H1 (cell line): ENCODE measurements at regions not wholly inside any gene's neighbourhood (a gene's known extent, or its start where the extent isn't known, plus 50 kb on each side); places are given as distances from the start of the nearest gene placed in this dataset.

Experiments used
- GTF2F1 ChIP-seq: IDR thresholded peaks from 2 replicates; pipeline ENCODE4 v1.6.1; 2012; ENCODE audit warnings: low read depth, low read length, improper control_type of control experiment, borderline replicate concordance
- SP1 ChIP-seq: IDR thresholded peaks from 2 replicates; pipeline ENCODE4 v1.6.1; 2011; ENCODE audit warnings: low read depth, low read length
- TF ChIP-seq, protein P1 (sequence below): fragments of 300-600 bp; sonication (generic); IDR thresholded peaks from 2 replicates; pipeline ENCODE4 v1.7.1; 2012; ENCODE audit warnings: low read length, moderate library complexity, mild to moderate bottlenecking, inconsistent platforms; ENCODE audit not compliant: insufficient replicate concordance

- TF ChIP-seq, protein P1, sequence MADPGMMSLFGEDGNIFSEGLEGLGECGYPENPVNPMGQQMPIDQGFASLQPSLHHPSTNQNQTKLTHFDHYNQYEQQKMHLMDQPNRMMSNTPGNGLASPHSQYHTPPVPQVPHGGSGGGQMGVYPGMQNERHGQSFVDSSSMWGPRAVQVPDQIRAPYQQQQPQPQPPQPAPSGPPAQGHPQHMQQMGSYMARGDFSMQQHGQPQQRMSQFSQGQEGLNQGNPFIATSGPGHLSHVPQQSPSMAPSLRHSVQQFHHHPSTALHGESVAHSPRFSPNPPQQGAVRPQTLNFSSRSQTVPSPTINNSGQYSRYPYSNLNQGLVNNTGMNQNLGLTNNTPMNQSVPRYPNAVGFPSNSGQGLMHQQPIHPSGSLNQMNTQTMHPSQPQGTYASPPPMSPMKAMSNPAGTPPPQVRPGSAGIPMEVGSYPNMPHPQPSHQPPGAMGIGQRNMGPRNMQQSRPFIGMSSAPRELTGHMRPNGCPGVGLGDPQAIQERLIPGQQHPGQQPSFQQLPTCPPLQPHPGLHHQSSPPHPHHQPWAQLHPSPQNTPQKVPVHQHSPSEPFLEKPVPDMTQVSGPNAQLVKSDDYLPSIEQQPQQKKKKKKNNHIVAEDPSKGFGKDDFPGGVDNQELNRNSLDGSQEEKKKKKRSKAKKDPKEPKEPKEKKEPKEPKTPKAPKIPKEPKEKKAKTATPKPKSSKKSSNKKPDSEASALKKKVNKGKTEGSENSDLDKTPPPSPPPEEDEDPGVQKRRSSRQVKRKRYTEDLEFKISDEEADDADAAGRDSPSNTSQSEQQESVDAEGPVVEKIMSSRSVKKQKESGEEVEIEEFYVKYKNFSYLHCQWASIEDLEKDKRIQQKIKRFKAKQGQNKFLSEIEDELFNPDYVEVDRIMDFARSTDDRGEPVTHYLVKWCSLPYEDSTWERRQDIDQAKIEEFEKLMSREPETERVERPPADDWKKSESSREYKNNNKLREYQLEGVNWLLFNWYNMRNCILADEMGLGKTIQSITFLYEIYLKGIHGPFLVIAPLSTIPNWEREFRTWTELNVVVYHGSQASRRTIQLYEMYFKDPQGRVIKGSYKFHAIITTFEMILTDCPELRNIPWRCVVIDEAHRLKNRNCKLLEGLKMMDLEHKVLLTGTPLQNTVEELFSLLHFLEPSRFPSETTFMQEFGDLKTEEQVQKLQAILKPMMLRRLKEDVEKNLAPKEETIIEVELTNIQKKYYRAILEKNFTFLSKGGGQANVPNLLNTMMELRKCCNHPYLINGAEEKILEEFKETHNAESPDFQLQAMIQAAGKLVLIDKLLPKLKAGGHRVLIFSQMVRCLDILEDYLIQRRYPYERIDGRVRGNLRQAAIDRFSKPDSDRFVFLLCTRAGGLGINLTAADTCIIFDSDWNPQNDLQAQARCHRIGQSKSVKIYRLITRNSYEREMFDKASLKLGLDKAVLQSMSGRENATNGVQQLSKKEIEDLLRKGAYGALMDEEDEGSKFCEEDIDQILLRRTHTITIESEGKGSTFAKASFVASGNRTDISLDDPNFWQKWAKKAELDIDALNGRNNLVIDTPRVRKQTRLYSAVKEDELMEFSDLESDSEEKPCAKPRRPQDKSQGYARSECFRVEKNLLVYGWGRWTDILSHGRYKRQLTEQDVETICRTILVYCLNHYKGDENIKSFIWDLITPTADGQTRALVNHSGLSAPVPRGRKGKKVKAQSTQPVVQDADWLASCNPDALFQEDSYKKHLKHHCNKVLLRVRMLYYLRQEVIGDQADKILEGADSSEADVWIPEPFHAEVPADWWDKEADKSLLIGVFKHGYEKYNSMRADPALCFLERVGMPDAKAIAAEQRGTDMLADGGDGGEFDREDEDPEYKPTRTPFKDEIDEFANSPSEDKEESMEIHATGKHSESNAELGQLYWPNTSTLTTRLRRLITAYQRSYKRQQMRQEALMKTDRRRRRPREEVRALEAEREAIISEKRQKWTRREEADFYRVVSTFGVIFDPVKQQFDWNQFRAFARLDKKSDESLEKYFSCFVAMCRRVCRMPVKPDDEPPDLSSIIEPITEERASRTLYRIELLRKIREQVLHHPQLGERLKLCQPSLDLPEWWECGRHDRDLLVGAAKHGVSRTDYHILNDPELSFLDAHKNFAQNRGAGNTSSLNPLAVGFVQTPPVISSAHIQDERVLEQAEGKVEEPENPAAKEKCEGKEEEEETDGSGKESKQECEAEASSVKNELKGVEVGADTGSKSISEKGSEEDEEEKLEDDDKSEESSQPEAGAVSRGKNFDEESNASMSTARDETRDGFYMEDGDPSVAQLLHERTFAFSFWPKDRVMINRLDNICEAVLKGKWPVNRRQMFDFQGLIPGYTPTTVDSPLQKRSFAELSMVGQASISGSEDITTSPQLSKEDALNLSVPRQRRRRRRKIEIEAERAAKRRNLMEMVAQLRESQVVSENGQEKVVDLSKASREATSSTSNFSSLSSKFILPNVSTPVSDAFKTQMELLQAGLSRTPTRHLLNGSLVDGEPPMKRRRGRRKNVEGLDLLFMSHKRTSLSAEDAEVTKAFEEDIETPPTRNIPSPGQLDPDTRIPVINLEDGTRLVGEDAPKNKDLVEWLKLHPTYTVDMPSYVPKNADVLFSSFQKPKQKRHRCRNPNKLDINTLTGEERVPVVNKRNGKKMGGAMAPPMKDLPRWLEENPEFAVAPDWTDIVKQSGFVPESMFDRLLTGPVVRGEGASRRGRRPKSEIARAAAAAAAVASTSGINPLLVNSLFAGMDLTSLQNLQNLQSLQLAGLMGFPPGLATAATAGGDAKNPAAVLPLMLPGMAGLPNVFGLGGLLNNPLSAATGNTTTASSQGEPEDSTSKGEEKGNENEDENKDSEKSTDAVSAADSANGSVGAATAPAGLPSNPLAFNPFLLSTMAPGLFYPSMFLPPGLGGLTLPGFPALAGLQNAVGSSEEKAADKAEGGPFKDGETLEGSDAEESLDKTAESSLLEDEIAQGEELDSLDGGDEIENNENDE = no peak
- no peak for TF ChIP-seq SP1
- TF ChIP-seq GTF2F1 = no peak
These were observed 238.1 kb upstream of the SETMAR start (continued) for GRCh38 chr3:4065085-4065484.
